ENCODE measurements at regions not wholly inside any gene's neighbourhood (a gene's known extent, or its start where the extent isn't known, plus 50 kb on each side); places are given as distances from the start of the nearest gene placed in this dataset.

DNA sequence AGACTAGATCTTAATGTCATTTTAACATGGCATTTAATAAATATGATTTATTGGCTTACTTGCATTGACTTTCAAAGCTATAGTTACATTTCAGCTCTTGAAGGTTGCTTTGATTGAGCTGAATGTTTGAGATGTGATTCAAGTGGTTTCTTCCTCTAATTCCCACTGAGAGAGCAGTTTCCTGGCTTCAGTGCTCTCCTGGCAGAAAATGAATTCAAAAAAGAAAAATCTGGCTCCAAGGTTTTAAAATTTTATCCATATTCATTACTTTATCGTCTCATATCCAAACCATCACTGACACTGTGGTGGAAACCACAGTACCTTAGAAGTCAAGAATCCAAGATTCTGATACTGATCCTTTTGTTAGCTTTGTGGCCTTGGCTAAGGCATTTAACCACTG, 263.1 kb upstream of the HSF2 start:
- TF ChIP-seq, protein P1, sequence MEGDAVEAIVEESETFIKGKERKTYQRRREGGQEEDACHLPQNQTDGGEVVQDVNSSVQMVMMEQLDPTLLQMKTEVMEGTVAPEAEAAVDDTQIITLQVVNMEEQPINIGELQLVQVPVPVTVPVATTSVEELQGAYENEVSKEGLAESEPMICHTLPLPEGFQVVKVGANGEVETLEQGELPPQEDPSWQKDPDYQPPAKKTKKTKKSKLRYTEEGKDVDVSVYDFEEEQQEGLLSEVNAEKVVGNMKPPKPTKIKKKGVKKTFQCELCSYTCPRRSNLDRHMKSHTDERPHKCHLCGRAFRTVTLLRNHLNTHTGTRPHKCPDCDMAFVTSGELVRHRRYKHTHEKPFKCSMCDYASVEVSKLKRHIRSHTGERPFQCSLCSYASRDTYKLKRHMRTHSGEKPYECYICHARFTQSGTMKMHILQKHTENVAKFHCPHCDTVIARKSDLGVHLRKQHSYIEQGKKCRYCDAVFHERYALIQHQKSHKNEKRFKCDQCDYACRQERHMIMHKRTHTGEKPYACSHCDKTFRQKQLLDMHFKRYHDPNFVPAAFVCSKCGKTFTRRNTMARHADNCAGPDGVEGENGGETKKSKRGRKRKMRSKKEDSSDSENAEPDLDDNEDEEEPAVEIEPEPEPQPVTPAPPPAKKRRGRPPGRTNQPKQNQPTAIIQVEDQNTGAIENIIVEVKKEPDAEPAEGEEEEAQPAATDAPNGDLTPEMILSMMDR (conservative IDR thresholded peaks at IDR 0.05; ENCODE audit: low read depth, low read length) = no peak
- TF ChIP-seq EZH2 (IDR thresholded peaks at IDR 0.05; ENCODE audit: low read length, unreplicated experiment) (no peak), EZH2phosphoT487 (IDR thresholded peaks at IDR 0.05; ENCODE audit: borderline replicate concordance, low read length) (no peak)

Measured in PC-3 (cell line).